ENCODE measurements at regions not wholly inside any gene's neighbourhood (a gene's known extent, or its start where the extent isn't known, plus 50 kb on each side); places are given as distances from the start of the nearest gene placed in this dataset.

DNA sequence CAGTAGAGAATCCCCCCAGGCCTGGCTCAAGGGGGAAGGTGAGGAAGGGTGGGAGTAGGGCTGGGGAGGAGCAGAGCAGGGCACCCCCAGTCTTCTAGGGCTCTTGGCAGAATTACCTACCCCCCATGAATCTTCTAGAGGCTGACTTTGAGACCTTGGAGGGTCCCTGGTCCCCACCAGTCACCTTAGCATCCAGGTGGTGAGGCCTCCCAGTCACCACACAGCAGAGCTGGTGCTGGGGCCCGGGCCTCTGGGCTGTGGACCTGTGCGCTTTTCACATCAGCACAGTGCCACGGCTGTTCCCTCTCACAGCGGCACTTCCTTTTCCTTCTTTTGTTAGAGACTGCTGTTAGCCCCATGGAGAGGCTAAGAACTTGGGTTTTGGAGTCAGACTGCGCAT is 148.6 kb upstream of the PITX1 start:
- Histone ChIP-seq H4K20me1 (ENCODE audit: control insufficient read depth, insufficient read depth) (no peaks in the 10 kb centered on the region), H3K4me1 (ENCODE audit: control insufficient read depth, insufficient read depth, low read length) (no peaks in the 10 kb centered on the region), H2AFZ (ENCODE audit: control insufficient read depth, low read depth, low read length) (no peak overlapping the region), H3K27me3 (replicated peaks in 1 of 2; ENCODE audit: control insufficient read depth in 2 of 2, insufficient read depth in 2 of 2, low read length in 1 of 2) (no peaks in the 10 kb centered on the region; a peak in 2 of 4 replicates), H3K79me2 (ENCODE audit: control insufficient read depth, insufficient read depth, low read length) (no peaks in the 10 kb centered on the region), H3K4me2 (ENCODE audit: control insufficient read depth, insufficient read depth) (no peak overlapping the region), H3K36me3 (ENCODE audit: control insufficient read depth in 2 of 2, insufficient read depth in 2 of 2, low read length in 1 of 2) (no peaks in the 10 kb centered on the region), H3K4me3 (no peak overlapping the region), H3K9ac (ENCODE audit: control insufficient read depth, insufficient read depth, low read length) (no peak overlapping the region), H3K9me3 (replicated peaks; ENCODE audit: control insufficient read depth, insufficient read depth, low read length) (no peaks in the 10 kb centered on the region), H3K27ac (ENCODE audit: control insufficient read depth, insufficient read depth) (no peak overlapping the region)
- no TSS peak for BruUV-seq (replicated peaks)
- ATAC-seq (no peak), DNase-seq (ENCODE audit: low read depth, low spot score) (no peak), FAIRE-seq (no peak)
- intact Hi-C loops (cut with micrococcal nuclease; ENCODE audit: unreplicated experiment): no loop called here
- TF ChIP-seq ASH2L (IDR thresholded peaks at IDR 0.05; ENCODE audit: borderline replicate concordance, low read depth) (no peak), EP300 (IDR thresholded peaks at IDR 0.05; ENCODE audit: borderline replicate concordance in 1 of 2, control insufficient read depth in 1 of 2, low read depth in 2 of 2, low read length in 2 of 2) (no peak), CBX3 (IDR thresholded peaks at IDR 0.05; ENCODE audit: borderline replicate concordance, low read depth) (no peak), EZH2 (IDR thresholded peaks at IDR 0.05; ENCODE audit: borderline replicate concordance, control insufficient read depth, low read depth, low read length) (no peak), SIX5 (IDR thresholded peaks at IDR 0.05; ENCODE audit: low read depth, low read length, severe bottlenecking) (no peak), SP1 (IDR thresholded peaks at IDR 0.05; ENCODE audit: low read depth, low read length) (no peak), POLR2AphosphoS2 (IDR thresholded peaks at IDR 0.05; ENCODE audit: low read depth, low read length) (no peak), SIN3A (IDR thresholded peaks at IDR 0.05; ENCODE audit: low read depth, low read length) (no peak), MXI1 (IDR thresholded peaks at IDR 0.05; ENCODE audit: low read depth, low read length) (no peak), ZNF384 (IDR thresholded peaks at IDR 0.05; ENCODE audit: borderline replicate concordance, low read depth, low read length) (no peak), RBBP5 (conservative IDR thresholded peaks at IDR 0.05) (no peak), BRCA1 (IDR thresholded peaks at IDR 0.05; ENCODE audit: low read depth, low read length) (no peak)
- TF ChIP-seq, protein P1, sequence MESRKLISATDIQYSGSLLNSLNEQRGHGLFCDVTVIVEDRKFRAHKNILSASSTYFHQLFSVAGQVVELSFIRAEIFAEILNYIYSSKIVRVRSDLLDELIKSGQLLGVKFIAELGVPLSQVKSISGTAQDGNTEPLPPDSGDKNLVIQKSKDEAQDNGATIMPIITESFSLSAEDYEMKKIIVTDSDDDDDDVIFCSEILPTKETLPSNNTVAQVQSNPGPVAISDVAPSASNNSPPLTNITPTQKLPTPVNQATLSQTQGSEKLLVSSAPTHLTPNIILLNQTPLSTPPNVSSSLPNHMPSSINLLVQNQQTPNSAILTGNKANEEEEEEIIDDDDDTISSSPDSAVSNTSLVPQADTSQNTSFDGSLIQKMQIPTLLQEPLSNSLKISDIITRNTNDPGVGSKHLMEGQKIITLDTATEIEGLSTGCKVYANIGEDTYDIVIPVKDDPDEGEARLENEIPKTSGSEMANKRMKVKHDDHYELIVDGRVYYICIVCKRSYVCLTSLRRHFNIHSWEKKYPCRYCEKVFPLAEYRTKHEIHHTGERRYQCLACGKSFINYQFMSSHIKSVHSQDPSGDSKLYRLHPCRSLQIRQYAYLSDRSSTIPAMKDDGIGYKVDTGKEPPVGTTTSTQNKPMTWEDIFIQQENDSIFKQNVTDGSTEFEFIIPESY (IDR thresholded peaks at IDR 0.05): no peak
- in situ Hi-C loops (cut with MboI): loop anchor here (25.0 kb wide), 1 partner anchor 445 kb away; the partner anchor contains the start of gene CAMLG
- CTCF ChIA-PET: interaction anchor here (1.0 kb wide), 1 partner anchor 265 kb away, joined by 3 read pairs; no protein-coding TSS in a partner anchor
- SMC1A ChIA-PET (ENCODE audit: uncharacterized antibody, unreplicated experiment): no interaction called here
- POLR2A ChIA-PET: no interaction called here
- RAD21 ChIA-PET (ENCODE audit: unreplicated experiment): no interaction called here
- WGBS (ENCODE audit: insufficient coverage, insufficient replicate concordance, low lambda C conversion rate, missing lambda C conversion rate): 75% methylated on average over 5 of the region's 5 CpGs
